Brain microvascular endothelial cell (primary cell): ENCODE measurements at regions not wholly inside any gene's neighbourhood (a gene's known extent, or its start where the extent isn't known, plus 50 kb on each side); places are given as distances from the start of the nearest gene placed in this dataset.
"Not testable (repeated sequence)": the region's sequence is repeated elsewhere in the genome, so short reads cannot be mapped to it uniquely, and the experiment has no call there.

Experiments
- DNase-seq: peaks from one replicate; pipeline ENCODE4 v3.0.0-alpha.2; 2020
- H3K27ac ChIP-seq: fragments of 250-450 bp; sonication (Bioruptor Pico); 2 replicates; pipeline ENCODE4 v1.5.1; 2020; ENCODE audit warnings: mild to moderate bottlenecking, moderate library complexity
- H3K27me3 ChIP-seq: fragments of 250-450 bp; sonication (Bioruptor Pico); replicated peaks from 2 replicates; pipeline ENCODE4 v1.5.1; 2020; ENCODE audit warnings: mild to moderate bottlenecking
- H3K36me3 ChIP-seq: fragments of 250-450 bp; sonication (Bioruptor Pico); replicated peaks from 2 replicates; pipeline ENCODE4 v1.5.1; 2020; ENCODE audit warnings: mild to moderate bottlenecking
- H3K4me3 ChIP-seq: 2 replicates; pipeline ENCODE4 v1.5.1; 2011; ENCODE audit warnings: low read depth, mild to moderate bottlenecking, control low read depth, low read length, moderate library complexity
- CTCF ChIP-seq: IDR thresholded peaks from 2 replicates; pipeline ENCODE4 v1.5.1; 2011; ENCODE audit warnings: low read depth, mild to moderate bottlenecking, moderate library complexity, low read length, control low read depth, inconsistent platforms; ENCODE audit errors: missing control alignments
- in situ Hi-C: cut with HindIII; loops from 2 replicates; pipeline ENCODE4 v1.10.0; 2017; ENCODE audit warnings: low sequenced_read_pairs, low pct_ligation_motif_present

- Histone ChIP-seq H3K36me3 (no peaks in the 10 kb centered on the region), H3K4me3 (no peak overlapping the region), H3K27me3 (no peaks in the 10 kb centered on the region), H3K27ac (no peak overlapping the region)
- no peak for DNase-seq
- no peak for TF ChIP-seq CTCF
- in situ Hi-C loops = no loop called here
Measured at GRCh38 chr11:37248145-37248544, 650.1 kb upstream of the RAG2 start.

GRCh38 chr11:37246092-37246491 is 648.1 kb upstream of the RAG2 start:
- H3K4me3 ChIP-seq, H3K27ac ChIP-seq, in situ Hi-C loops, H3K36me3 ChIP-seq, H3K27me3 ChIP-seq, DNase-seq: not testable (repeated sequence)

GRCh38 chr11:37230865-37231264 is 632.8 kb upstream of the RAG2 start:
- H3K27ac ChIP-seq = no peak overlapping the region
- no peak for TF ChIP-seq CTCF
- no peak for DNase-seq
- H3K4me3 ChIP-seq = no peak overlapping the region
- no peaks in the 10 kb centered on the region for H3K36me3 ChIP-seq
- in situ Hi-C loops = no loop called here
- H3K27me3 ChIP-seq = no peaks in the 10 kb centered on the region

- TF ChIP-seq CTCF = no peak
- Histone ChIP-seq H3K27ac (no peak overlapping the region), H3K36me3 (no peaks in the 10 kb centered on the region), H3K4me3 (no peak overlapping the region), H3K27me3 (no peaks in the 10 kb centered on the region)
- in situ Hi-C loops = no loop called here
- DNase-seq = no peak
Measured at GRCh38 chr11:37223962-37224361, 625.9 kb upstream of the RAG2 start.

GRCh38 chr11:37203006-37203405 is 605.0 kb upstream of the RAG2 start:
- no peak overlapping the region for H3K27ac ChIP-seq
- DNase-seq = no peak
- in situ Hi-C loops = no loop called here
- H3K27me3 ChIP-seq = no peaks in the 10 kb centered on the region
- TF ChIP-seq CTCF = no peak
- H3K36me3 ChIP-seq = no peaks in the 10 kb centered on the region
- H3K4me3 ChIP-seq = no peak overlapping the region

- no peak overlapping the region for H3K27ac ChIP-seq
- in situ Hi-C loops = no loop called here
- H3K27me3 ChIP-seq = no peaks in the 10 kb centered on the region
- H3K4me3 ChIP-seq = no peak overlapping the region
- TF ChIP-seq CTCF = no peak
- no peak for DNase-seq
- H3K36me3 ChIP-seq = no peaks in the 10 kb centered on the region
Measured at GRCh38 chr11:37199082-37199481, 601.0 kb upstream of the RAG2 start.
